GM18867 (cell line): ENCODE measurements at regions not wholly inside any gene's neighbourhood (a gene's known extent, or its start where the extent isn't known, plus 50 kb on each side); places are given as distances from the start of the nearest gene placed in this dataset.
"Not testable (repeated sequence)": the region's sequence is repeated elsewhere in the genome, so short reads cannot be mapped to it uniquely, and the experiment has no call there.

Source experiments
- ATAC-seq: cut with Tn5 transposase; IDR thresholded peaks from one replicate; pipeline ENCODE4 v1.9.1; 2021; ENCODE audit warnings: mild to moderate bottlenecking, moderate library complexity; ENCODE audit not compliant: unreplicated experiment

DNA sequence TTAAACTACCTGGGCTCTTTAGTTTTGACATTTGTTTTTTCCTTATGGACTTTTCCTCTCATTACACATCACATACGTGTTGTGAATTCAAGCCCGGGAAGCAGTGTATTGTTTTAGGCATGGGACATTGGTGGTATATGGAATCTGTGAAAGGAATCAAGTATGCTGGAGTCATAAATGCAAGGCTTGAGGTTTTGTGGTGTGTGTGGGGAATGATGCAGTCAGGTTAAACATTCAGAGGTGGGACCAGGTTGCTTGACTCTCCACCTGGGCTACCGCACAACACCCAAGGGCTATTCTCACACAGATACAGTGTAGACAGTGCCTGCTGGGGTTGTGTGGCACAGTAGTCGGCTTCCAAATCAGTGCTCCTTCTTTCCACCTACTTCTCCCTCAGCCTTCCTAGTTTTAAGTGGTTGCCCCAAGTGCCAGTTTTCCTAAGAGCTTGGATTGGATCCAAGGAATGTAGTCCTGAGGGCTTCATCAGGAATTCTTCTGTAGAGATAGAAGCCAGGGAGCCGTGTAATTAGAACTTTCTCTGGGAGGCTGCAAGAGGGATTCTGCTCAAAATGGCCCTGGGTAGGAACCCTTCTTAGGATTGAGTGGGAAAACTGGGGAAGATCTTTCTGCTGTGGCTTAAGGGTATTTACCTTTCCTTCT lies 243.7 kb downstream of the C12orf75 start:
- ATAC-seq = no peak

- ATAC-seq = no peak
Measured at GRCh38 chr12:105575235-105575634, 244.7 kb downstream of the C12orf75 start.

DNA sequence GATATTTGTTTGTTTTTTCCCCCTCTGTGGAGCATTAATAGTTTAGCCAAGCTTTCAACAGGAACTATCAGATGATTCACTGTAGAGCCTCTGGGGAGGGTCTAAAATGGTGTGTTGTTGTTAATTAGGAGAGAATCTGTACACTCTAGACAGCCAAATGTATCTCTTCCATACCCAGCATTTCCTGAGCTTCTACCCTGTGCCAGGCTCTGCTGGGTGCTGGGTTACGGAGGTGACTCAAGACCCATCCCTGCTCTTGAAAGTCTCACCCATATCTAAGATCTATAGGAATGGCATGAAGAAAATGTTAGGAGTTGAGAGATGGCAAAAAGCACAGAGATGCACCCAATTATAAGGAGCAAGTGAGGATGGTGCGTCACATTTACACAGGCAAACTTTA lies 245.8 kb downstream of the C12orf75 start:
- ATAC-seq = no peak

DNA sequence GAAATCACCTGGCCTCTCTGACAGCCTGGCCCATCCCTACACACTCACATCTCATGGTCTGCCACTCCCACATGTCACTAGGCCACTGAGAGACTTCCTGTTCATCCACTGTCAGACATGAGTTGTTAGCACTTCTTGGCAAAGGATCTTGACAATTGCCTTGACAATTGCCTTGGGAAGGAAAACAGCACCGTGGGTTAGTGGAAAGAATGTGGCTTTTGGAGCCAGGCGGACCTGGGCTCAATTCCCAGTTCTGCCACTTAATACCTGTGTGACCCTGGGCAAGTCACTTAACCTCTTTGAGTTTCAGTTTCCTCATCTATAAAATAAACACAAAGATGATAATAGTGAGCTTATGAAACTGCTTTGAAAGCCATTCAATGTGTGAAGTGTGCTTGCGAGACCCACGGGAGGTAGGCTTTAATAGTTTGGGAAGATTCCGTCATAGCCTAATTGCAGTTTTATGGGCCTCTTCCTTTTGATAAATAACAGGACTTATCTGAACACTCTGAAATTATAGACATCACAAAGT lies 250.4 kb downstream of the C12orf75 start:
- no peak for ATAC-seq

DNA sequence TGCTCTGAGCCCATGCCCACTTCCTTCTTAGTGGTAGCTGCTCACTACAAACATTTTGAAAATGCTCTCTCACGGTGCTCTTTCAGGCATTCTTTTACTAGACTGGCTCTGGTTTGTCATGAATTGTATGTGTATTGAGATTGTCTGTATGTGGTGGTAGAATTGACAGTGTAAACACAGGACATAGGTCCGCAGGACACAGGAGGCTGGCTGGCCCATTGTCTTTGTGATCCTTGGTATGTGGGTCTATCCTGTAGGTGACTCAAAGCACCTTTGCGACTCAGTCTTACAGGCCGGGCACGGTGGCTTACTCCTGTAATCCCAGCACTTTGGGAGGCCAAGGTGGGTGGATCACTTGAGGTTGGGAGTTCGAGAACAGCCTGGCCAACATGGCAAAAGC lies 250.9 kb downstream of the C12orf75 start:
- no peak for ATAC-seq

DNA sequence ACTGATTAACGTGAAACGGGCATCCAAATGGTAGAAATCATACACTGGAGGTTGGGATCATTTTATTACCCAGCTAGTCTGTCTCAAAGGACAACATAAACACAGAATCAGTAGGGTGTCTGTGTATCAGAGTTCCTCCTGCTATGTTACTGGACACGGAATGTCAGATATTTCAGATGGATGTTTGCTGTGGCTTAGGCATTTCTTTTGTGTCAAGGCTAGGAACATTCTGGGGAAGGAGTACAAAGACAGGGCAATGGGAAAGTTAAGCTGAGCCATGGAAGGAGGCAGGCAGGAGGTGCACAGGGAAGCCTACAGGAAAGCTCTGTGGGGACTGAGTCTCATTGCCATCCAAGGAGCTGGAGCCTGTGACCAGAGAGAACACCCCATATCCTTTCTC lies 254.6 kb downstream of the C12orf75 start:
- no peak for ATAC-seq

- ATAC-seq = no peak
Measured at GRCh38 chr12:105587237-105587636, 256.7 kb downstream of the C12orf75 start.

DNA sequence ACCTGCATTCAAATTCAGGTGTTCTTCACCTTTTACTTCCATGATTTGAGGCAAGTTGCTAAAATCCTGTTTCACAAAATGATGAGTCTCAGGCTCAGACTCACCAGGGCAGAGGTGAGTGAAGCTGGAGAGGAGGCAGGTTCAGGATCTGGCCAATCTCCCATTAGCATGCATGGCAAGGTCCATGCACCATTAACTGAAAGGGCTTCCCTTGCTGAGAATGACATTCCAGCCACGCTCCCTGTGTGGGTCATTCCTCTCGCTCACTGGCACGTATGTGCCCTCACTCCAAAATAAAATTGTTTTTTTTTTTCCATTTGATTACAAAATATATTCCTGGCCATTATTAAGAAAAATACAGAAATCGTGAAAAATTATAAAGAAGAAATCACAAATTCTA lies 257.6 kb downstream of the C12orf75 start:
- no peak for ATAC-seq

GRCh38 chr12:105590571-105590970 lies 260.1 kb downstream of the C12orf75 start:
- no peak for ATAC-seq

DNA sequence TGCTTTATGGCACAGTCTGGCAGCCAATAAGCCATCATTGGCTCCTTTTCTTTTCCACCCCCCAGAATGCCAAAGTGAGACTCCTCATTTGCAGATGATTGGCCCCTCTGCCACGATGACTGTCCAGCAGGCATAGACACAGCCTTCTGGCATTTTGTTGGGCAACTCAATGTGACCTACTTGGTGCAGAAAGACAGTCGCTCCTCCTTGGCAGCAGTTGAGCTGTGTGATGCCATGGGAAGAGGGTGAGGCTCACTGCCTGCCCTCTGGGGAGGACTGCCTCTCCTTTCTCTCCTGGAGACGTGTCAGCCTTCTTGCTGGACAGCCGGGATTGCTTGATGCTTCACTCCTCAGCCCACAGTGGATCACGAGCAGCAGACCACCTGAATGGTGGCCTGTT lies 264.9 kb downstream of the C12orf75 start:
- no peak for ATAC-seq

- no peak for ATAC-seq
Measured at GRCh38 chr12:105596731-105597130, 266.2 kb downstream of the C12orf75 start.

DNA sequence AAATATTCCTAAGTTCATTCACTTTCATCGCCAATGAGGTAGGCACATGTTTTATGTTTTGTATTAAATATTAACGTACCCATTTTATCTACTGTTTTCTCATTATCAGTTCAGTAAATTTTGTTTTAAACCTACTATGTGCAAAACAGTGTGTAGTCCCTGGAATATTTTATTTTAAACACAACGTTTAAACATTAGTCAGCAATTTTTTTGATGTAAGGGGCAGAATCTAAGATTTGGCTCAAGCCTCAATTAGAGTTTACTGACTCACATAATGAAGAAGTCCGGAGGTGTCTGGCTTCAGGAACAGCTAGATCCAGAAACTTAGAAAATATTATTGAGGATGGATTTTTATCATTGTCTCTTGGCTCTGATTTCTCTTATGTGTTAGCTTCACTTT lies 267.5 kb downstream of the C12orf75 start:
- no peak for ATAC-seq

DNA sequence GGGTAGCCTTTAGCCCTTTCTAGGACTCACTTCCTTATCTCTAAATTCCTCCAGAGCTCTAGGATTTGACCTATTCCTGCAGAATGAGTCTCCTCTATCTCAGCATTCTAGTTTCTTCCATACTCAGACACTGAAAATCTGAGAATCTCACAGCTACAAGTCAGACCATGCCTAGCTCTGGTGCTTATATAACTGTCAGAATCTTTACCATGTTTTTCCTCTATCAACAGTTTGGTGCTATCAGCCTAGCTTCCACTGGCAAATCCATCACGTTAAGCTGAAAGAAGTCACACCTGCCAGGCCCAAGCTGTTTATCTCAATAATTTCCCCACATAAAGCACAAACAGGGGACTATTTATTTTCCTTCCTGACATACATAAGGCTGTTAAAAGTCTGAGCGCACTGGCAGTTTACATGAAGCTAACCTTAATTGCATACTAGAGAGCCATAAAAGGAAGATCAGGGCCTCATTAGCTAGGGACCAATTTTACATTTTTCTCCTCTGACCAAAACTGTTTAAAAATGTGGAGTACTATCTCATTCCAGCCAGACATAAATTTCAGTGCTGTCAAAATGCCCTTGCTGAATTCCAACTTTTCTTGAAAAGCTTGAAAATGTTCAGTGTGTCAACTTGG lies 270.5 kb downstream of the C12orf75 start:
- ATAC-seq = no peak

- not testable (repeated sequence) for ATAC-seq
Measured at GRCh38 chr12:105602312-105602711, 271.8 kb downstream of the C12orf75 start.

DNA sequence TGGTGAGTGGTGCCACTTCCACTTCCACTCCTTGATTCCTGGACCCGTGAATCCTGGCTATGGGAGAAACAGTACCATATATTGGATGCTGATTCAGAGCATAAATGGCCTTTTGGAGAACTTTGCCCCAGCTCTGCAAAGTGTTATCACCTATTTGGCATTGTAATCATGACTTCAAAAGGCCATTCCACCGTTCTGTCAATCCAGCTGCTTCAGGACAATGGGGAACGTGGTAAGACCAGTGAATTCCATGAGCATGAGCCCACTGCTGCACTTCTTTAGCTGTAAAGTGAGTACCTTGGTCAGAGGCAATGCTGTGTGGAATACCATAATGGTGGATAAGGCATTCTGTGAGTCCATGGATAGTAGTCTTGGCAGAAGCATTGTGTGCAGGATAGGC lies 273.8 kb downstream of the C12orf75 start:
- ATAC-seq = not testable (repeated sequence)

DNA sequence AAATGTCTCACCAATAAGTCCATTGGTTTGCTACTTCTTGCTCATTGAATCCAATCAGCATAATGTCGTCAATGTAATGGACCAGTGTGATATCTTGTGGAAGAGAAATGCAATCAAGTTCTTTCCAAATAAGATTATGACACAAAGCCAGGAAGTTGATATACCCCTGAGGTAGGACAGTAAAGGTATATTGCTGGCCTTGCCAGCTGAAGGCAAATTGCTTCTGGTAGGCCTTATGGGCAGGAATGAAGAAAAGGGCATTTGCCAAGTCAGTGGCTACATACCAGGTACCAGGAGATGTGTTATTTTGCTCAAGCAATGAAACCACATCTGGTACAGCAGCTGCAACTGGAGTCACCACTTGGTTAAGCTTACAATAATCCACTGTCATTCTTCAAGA lies 276.1 kb downstream of the C12orf75 start:
- not testable (repeated sequence) for ATAC-seq

GRCh38 chr12:105609001-105609400 lies 278.5 kb downstream of the C12orf75 start:
- ATAC-seq = not testable (repeated sequence)

DNA sequence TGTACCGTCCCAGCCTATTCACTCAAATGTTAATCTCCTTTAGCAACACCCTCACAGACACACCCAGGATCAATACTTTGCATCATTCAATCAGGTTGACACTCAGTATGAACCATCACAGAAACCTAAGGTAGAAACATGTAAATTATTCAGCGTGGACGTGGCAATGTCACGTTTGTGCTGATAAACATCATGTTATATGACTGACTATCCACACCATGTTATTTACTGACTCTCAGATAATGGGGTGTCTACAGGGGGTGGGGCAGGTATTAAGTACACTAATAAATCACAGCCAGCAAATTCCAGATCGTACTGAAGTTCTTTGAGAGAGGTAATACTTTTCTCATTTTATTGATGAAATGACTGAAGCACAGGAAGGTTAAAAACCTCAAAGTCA lies 280.0 kb downstream of the C12orf75 start:
- ATAC-seq = no peak

GRCh38 chr12:105611340-105611739 lies 280.8 kb downstream of the C12orf75 start:
- ATAC-seq = no peak

- ATAC-seq = no peak
Measured at GRCh38 chr12:105613269-105613668, 282.8 kb downstream of the C12orf75 start.

- no peak for ATAC-seq
Measured at GRCh38 chr12:105613887-105614286, 283.4 kb downstream of the C12orf75 start.

DNA sequence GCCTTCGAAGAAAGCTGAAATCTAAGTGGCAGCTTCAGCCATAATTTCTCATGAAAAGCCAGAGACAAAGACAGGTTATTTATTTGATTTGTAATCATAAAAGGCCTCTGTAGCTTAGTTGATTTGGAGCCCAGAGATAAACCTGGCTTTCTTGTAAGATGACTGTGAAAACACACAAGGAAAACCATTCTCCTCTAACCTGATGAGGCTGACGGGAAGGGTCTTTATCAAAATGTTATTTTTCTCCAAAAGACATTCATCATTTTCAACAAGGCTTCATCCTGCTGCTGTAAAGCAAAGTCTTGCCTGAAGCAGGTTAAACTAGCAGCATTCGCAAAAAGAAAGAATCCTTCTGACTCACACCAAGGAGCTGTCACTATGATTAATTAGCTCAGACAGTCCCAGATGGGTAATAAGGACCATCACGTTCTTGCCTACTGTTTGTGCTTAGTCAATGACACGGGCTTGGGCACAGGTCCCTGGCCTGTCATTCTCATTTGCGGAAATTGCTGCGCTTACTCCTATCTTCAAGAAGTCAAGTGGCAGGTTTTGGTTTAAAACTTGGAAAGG lies 286.6 kb downstream of the C12orf75 start:
- no peak for ATAC-seq
